ENCODE measurements at regions not wholly inside any gene's neighbourhood (a gene's known extent, or its start where the extent isn't known, plus 50 kb on each side); places are given as distances from the start of the nearest gene placed in this dataset.

GRCh38 chr22:49241174-49241851, 586.4 kb downstream of the BRD1 start:
- H3K4me3 ChIP-seq (ENCODE audit: low read depth, low read length), result no peak overlapping the region
- TF ChIP-seq CTCF (conservative IDR thresholded peaks at IDR 0.05; ENCODE audit: low read depth, low read length), result no peak
- DNase-seq (ENCODE audit: low read depth), result no peak

GRCh38 chr22:49240472-49240871, 587.2 kb downstream of the BRD1 start:
- H3K4me3 ChIP-seq (ENCODE audit: low read depth, low read length), result no peak overlapping the region
- no peak for DNase-seq (ENCODE audit: low read depth)
- TF ChIP-seq CTCF (conservative IDR thresholded peaks at IDR 0.05; ENCODE audit: low read depth, low read length), result no peak

- H3K4me3 ChIP-seq (ENCODE audit: low read depth, low read length), result no peak overlapping the region
Observed at GRCh38 chr22:49240016-49240380, 587.7 kb downstream of the BRD1 start.

GRCh38 chr22:49239264-49240015, 588.2 kb downstream of the BRD1 start:
- no peak for DNase-seq (ENCODE audit: low read depth)
- H3K4me3 ChIP-seq (ENCODE audit: low read depth, low read length), result no peak overlapping the region

More at GRCh38 chr22:49240016-49240380, 587.7 kb downstream of the BRD1 start:
- no peak for DNase-seq (ENCODE audit: low read depth)
- TF ChIP-seq CTCF (conservative IDR thresholded peaks at IDR 0.05; ENCODE audit: low read depth, low read length), result no peak

GRCh38 chr22:49238181-49239141, 589.2 kb downstream of the BRD1 start:
- no peak overlapping the region for H3K4me3 ChIP-seq (ENCODE audit: low read depth, low read length)
- TF ChIP-seq CTCF (conservative IDR thresholded peaks at IDR 0.05; ENCODE audit: low read depth, low read length), result no peak
- no peak for DNase-seq (ENCODE audit: low read depth)

More at GRCh38 chr22:49239264-49240015, 588.2 kb downstream of the BRD1 start:
- no peak for TF ChIP-seq CTCF (conservative IDR thresholded peaks at IDR 0.05; ENCODE audit: low read depth, low read length)

GRCh38 chr22:49237703-49238102, 590.0 kb downstream of the BRD1 start:
- no peak for DNase-seq (ENCODE audit: low read depth)
- H3K4me3 ChIP-seq (ENCODE audit: low read depth, low read length), result no peak overlapping the region
- no peak for TF ChIP-seq CTCF (conservative IDR thresholded peaks at IDR 0.05; ENCODE audit: low read depth, low read length)
